RCC 7860 (cell line): ENCODE measurements at regions not wholly inside any gene's neighbourhood (a gene's known extent, or its start where the extent isn't known, plus 50 kb on each side); places are given as distances from the start of the nearest gene placed in this dataset.
"Not testable (repeated sequence)": the region's sequence is repeated elsewhere in the genome, so short reads cannot be mapped to it uniquely, and the experiment has no call there.

ENCODE experiments used
- DNase-seq: peaks from one replicate; pipeline ENCODE4 v3.0.0-alpha.2; 2015; ENCODE audit warnings: low spot score
- FAIRE-seq: peaks from 2 replicates; lab custom pipeline; 2012; peaks lifted over from hg19 to GRCh38; lab: Jason Lieb, UNC

DNA sequence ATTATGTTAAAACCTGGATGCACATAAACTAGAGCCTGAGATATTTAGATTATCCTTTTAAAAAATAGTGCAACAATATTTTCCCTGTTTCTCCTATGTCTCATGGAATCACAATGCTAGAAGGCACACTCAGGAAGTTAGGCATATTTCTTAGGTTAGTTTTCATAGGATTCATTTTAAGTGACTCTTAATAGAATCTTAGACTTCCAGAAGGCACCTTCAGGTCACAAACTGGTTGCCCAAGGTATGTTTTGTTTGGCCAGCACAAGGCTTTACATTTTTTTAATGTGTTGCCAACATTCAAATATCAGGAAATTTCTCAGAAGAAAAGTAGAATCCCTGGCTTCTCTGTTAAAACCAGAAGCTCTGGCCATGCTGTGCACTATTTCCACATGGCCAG is 129.3 kb downstream of the LNPK start:
- DNase-seq (no peak), FAIRE-seq (no peak)

DNA sequence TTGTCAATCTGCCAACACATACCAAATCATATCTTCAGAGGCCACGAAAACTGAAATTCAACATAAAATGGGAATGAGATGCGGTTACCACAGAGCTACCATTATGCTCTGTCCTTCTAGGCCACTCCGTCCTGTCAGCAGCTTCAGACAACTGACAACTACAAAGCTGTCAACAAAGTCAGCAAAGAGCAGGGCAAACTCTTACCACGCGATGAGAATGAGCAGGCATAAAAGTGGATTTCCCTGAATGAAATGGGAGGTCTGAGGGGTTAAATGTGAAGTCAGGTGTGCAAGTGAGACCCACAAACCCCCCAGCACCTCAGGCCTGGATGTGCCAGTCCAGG is 130.1 kb downstream of the LNPK start:
- FAIRE-seq = no peak
- no peak for DNase-seq

DNA sequence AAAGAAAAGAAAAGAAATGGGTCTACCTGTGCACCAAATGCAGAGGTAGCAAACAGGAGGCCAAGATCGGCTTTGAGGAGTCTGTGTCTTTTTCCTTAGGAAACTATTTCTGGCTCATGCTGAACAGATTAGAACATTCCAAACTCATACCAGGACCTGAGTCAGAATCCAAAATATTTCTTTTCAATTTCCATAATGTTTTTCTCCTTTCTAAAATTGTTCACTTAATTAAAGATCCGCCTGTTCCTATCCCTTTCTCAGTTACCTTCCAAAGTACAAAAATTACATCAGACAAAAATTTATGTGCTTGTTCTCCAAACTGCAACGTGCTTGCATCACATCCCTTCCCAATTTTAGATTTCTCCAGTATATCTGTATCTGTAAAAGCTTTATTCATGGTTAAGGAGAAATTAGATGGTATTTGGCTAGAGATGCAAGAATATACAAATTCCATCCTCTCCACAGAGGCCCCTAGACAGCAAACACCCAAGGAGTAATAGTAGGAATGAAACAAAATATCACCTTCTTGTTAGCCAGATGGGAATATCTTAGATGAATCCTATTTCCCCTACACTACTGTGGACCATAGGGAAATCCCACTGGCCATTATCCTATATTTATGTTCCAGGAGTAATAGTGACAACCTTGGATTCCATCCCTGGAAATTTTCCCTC is 130.6 kb downstream of the LNPK start:
- no peak for DNase-seq
- FAIRE-seq = no peak

DNA sequence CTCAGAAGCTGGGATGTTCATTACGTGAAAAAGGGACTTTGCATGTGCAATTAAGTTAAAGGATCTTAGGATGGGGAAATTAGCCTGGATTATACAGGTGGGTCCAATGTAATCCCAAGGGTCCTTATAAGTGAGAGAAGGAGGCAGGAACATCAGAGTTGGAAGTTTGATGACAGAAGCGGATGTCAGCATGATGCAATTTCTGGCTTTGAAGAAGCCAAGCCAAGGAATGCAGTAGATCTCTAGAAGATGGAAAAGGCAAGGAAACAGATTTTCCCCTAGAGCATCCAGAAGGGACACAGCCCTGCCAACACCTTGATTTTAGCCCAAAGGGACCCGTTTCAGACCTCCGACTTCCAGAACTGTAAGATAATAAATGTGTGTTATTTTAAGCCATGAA is 136.4 kb downstream of the LNPK start:
- FAIRE-seq (no peak), DNase-seq (no peak)

DNA sequence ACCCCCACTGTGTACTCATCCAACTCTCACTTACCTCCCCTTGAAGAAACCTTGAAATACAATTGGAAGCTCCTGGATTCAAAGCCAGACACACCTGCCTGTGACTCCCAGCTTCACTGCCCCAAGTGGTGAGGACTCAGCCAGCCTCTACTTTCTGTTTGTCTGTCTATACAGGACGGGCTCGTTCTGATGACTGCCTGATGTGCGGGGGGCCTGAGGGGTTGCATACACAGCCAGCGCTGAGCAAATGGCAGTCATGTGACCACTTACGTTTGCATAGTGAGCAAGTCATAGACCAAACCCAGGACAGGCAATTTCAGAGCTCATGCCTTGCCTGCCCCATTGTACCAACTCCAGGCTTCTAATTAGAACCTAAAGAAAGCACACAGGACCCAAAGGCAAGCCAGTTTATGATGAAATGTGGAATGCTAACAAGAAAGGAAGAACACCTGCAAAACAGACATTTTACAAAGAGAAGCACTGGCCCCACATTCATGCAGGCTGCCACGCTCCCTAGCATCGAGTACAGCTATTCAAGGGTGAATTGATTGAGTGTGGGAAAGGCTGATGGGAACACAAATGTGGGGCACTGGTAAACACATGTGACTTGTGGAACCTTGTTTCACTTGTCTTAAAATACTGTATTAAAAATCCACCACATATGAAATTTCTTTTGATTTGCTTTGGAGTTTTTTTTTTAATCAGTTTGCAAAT is 137.8 kb downstream of the LNPK start:
- FAIRE-seq = no peak
- DNase-seq = no peak

DNA sequence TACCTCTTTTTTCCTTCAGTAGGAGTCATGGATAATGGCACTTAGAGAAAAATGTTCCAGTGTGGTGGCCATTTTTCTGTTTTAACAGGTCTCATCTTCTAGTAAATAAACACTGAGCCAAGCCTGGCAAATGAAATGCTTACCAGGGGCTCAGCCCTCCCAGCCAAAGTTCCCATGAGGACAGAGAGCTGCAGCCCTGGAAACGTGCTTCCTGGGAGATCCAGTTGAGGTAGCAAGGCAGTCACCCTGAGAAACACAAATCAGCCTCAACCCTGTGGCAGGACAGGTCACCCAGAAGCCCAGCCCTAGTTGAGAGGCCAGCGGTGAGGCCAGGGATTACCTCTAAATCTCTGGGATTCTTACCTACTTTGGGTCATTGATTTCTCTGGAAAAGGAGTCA is 140.1 kb downstream of the LNPK start:
- DNase-seq (no peak), FAIRE-seq (no peak)

DNA sequence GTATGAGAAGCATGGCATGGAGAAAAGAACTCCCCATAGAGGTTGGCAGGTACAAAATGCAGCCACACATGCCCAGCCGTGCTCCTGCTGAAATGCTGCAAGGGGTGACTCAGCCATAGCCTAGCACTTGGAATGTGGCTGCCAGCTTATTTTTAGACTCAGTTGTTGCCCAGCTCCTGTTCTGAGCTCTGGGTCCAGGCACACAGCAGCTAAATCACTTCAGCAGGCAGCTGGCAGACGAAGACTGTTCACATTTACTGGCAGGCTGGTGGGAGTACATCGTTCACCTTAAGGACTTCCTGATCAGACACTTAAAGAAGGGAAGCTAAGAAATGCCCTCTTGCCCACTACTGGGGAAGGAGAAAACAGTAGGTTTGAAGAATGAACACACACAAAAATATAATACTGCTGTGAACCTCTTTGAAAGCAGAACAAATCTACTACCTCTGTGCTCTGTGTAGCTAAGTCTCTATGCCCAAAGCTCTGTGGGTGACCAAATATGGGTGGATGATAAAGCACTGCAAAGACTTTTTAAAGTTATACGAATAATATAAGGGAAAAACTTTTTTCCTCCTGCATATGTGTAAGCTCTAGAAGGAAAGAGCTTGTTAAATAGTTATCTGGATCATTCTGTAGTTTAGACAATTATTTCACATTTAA is 146.1 kb downstream of the LNPK start:
- FAIRE-seq = no peak
- DNase-seq = no peak

DNA sequence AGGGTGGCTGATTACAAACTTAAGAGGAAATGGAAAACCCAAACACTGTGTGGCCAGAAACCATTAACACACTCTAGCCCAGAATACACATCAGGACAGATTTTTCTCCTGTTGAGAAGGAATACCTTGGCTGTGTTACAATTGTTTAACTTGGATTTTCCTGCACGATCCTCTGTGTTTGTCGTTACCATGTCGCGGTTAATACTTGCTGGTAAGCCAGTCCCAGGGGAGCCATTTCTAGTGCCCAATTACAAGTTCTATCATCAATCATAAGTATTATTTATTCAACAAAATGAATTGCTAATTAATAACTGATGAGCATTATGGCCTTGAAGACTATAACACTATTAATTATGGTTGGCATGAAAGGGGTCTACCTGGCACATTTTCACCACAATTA is 146.8 kb downstream of the LNPK start:
- no peak for FAIRE-seq
- DNase-seq = no peak

DNA sequence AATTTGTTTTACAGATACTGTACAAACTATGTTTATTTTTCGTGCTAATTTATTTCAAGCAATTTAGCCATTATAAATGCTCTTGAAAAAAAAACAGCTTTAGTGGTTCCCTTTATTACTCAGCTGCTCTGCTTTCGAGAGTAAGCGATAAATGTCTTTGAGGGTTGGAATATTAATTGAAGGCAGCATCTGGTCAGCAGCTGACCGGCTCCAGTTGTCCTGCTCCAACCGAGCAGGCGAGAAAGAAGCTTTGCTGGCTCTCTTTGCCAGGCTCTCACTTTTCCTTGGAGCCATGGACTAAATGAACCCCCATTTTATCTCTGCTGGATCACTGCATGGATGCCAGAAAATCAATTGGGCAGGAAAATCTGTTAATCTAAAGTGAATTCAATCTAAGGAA is 147.4 kb downstream of the LNPK start:
- FAIRE-seq (no peak), DNase-seq (no peak)

DNA sequence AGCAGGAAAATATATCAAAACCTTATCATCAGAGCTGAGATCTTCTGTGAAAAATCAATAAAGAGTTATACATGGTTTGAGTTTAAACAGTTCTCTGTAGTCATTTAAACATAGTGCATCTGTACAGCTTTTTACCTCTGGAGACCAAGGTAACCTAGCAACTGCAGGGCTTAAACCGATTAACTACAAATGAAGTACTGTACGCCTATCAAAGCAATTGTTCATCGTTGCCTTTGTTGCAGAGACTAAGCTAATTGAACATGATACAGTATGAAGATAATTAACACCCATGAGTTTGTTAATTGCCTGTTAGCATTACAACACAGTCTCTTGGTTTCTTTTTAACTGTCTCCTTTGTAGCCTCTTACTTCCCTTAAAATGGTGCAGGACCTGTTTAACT is 147.9 kb downstream of the LNPK start:
- FAIRE-seq (no peak), DNase-seq (no peak)

DNA sequence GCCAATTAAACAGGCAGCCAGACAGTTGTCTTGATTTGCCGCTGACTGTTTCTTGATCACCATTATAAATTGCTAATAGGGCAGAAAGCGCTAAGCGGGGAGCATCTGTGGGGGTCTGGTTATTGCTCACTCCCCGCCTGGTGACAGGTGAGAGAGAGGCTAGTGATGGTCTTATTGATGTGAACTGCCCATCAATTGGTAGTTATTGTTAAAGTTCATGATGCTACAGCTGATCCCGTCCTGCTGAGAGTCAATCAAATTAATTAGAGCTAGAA is 148.5 kb downstream of the LNPK start:
- DNase-seq (no peak), FAIRE-seq (no peak)

DNA sequence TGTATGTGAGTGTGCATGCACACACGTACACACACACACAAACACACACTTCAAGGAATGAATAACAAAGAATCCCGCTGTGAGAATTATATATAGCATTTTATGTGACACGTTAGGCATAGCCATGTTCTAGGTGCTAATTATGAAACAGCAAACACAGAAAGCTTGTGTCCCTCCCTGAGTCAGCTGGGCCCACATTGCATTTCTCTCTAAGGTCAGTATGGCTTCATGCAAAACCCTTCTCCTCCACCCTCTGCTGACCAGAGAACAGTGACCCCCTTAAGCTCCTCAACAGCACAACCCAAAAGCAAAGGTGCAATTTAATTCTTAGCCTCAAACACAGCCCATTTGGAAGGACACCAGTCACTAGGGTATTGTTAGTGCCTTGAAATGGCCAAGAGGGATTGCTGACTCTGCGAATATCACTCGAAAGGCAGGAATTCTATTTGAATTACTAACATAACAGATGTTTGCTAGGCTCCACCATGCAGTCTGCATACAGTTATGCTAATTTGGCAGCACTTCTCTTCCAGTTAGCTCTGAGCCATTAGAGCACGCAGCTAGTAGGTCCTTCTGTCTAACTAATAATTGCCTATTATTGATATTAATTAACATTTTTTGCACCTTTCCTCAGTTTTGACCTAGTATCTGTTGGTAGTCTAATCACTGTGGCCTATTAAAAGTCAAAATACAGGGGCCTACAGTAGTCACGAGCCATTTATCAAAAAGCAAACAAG is 149.0 kb downstream of the LNPK start:
- no peak for FAIRE-seq

DNA sequence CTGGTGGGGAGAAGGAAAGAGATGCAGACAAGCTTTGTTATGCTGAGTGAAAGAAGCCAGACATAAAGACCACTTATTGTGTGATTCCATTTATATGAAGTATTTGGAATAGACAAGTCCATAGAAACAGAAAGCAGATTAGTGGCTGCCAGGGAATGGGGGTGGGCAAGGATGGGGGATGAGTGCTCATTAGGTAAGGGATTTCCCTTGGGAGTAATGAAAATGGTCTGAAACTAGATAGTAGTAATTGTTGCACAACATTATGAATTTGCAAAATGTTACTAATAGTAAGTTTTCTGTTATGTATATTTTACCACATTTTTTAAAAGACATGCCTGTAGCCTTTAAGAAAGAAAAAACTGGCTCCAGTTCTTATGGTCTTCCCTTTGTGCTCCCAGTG is 154.9 kb downstream of the LNPK start:
- no peak for DNase-seq
- no peak for FAIRE-seq

More for the DNA sequence above, 149.0 kb downstream of the LNPK start:
- no peak for DNase-seq

DNA sequence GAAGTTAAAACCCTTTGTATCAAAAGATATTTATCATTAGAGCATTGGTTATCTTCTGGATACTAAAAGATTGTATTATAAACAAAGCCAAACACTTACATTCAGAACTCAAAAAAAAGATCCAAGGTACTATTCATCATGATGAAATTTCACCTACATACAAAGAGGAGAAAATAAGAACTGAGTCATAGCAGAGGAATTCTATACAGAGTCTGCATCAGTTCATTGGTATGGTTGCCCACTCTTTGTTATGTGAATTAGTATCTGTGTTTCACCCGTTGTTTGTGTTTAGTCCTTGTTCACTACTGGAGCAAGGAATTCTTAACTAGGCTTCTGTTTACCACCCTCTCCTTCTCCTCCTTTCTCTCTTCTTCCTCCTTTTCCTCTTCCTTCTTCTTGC is 157.9 kb downstream of the LNPK start:
- DNase-seq (peak; percentile 41), FAIRE-seq (no peak)

DNA sequence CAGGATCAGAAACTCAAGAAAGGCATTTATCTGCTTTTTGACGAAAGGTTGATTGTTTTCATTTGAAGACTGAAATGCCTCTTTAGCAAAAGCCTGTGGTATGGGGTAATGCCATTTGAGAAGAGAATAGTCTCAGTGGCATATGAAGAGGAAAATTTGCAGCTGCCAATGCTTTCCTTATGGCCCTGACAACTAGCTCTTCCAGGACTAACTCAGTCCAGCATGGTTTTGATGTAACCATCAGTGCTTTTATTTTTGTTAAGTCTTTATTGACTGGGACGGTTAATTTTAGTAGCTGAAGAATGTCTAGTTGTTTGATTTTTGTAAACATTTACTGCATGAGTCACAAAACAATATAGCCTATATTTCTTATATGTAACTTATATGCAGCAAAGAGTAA is 158.4 kb downstream of the LNPK start:
- DNase-seq (no peak), FAIRE-seq (no peak)

DNA sequence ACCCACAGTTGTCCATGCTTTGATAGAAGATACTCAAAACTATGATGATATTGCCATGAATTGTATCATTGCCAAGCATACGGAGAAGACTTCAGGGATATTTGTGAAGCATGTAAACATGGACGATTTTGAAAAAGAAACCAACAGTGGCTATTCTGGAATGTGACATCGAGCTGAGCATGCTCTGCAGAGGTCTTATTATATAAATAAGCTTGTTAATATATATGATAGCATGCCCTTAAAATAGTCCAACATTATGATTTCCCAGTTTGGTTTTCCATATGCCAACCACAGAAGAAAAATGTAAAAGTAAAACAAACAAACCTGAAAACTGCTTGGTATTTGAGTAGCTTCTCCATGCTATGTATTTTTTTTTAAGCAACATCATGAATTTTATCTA is 159.1 kb downstream of the LNPK start:
- FAIRE-seq (no peak), DNase-seq (no peak)

DNA sequence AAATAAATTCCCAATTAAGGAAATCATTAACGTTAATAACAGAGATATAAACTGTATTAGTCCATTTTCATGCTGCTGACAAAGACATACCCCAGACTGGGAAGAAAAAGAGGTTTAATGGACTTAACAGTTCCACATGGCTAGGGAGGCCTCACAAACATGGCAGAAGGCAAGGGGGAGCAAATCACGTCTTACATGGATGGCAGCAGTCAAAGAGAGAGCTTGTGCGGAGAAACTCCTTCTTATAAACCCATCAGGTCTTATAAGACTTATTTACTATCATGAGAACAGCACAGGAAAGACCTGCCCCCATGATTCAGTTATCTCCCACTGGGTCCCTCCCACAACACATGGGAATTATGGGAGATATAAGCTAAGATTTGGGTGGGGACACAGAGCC is 161.3 kb downstream of the LNPK start:
- not testable (repeated sequence) for FAIRE-seq

DNA sequence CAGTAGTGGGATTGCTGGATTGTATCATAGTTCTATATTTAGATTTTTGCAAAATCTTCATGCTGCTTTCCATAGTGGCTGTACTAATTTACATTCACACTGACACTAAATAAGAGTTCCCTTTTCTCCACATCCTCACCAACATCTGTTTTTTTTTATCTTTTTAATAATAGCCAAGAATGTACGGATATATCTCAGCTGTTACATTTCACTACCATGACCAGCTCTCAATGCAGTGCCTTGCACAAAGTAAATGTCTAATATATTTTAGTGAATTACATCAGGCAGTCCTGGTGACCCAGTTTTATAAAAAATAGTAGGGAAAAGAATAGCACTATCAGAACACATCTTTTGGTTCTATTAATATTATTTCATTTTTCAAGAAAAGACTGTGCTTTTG is 161.8 kb downstream of the LNPK start:
- FAIRE-seq (no peak), DNase-seq (no peak)

More for the DNA sequence above, 161.3 kb downstream of the LNPK start:
- DNase-seq = not testable (repeated sequence)

DNA sequence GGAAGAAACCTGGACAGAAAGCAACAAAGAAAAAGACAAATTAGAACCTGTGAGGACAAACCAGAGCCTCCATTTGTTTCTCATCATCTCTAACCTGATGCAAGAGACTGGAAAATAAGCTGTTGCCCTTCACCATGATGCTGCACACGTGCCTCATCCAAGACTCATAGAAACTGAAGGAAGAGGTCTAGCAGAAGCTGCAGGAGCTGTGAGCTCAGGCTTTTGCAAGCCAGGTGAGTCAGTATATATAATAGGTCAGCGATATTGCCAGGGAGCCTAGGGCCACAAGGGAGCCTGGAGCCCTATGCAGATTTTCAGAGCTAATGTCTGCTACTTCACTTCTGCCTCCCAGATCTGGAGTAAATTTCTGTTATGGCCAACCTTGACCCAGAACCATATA is 163.1 kb downstream of the LNPK start:
- no peak for DNase-seq
- FAIRE-seq = no peak

DNA sequence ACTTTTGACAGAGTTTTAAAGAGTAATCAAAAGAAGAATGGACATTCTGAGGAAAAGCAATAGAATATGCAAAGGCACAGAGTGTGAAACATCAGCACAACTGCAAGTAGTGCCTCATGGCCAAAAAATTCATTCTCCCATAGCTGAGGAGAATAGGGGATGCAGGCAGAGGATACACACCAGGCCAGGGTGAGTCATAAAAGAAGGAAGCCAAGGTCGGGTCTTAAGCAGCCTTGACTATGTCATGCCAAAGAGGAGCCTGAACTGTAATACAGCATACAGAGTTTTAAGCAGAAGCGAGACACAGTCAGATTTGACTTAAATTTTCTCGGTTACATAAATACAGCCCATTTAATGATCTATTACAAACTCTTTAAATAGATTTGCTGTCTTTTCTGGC is 165.0 kb downstream of the LNPK start:
- FAIRE-seq = no peak
- DNase-seq = no peak

DNA sequence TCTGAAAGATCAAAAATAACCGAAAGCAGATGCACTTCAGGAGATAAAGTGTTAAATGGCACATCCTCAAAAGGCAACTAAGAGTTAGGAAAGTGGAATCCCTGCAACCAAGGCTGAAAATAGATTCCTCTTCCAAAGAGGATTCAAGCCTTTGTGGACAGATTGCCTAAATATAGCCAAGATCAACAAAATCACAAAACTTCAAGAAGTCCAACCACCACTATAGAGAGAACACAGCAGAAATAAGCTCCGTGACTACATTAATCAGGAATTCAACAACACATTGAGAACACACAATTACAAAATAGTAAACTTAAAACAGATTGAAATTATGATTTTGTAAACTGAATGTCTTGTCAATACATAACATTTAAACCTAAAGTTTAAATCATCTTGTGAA is 165.7 kb downstream of the LNPK start:
- DNase-seq (no peak), FAIRE-seq (no peak)

DNA sequence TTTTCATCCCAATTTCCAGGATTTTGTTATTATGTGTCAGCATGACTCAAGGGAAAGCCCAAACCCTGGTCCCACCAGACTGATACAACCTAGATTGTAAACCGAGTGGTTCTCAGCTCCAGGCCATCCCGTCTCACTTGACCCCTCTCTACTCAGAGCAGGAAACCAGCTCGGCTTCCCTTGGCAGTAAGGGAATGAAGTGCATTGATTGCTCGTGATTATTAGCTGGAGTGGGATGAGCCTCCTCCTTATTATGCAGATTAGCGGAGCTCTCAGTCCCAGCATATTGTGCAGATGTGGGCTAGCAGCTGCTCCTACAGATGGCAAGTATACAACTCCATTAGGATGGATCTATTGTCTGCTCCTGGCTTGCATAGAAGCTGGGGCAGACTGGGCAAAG is 167.6 kb downstream of the LNPK start:
- DNase-seq (no peak), FAIRE-seq (no peak)
